ENCODE measurements at regions not wholly inside any gene's neighbourhood (a gene's known extent, or its start where the extent isn't known, plus 50 kb on each side); places are given as distances from the start of the nearest gene placed in this dataset.
"Not testable (repeated sequence)": the region's sequence is repeated elsewhere in the genome, so short reads cannot be mapped to it uniquely, and the experiment has no call there.

DNA sequence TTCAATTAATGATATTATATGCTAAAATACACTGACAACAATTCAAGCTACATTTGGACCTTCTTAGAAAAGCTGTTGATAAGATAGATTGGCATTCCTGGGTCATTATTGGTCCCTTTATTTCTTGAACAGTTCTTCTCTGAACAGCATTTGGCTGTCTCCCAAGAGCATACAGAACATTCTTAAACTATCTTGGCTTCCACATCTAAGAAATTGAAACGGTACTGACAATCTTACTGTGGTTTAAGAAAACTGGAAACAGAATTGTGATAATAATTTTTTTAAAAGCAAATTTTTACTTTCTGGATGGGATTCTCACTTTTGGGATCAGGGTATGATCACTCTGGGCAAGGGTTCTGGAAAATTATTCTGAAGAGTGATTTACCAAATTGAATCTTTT, 161.7 kb upstream of the ZNF385D start:
- Histone ChIP-seq H3K27ac (no peak overlapping the region), H3K36me3 (no peaks in the 10 kb centered on the region), H3K4me3 (no peak overlapping the region), H3K27me3 (ENCODE audit: low read depth) (no peaks in the 10 kb centered on the region), H3K9me3 (no peaks in the 10 kb centered on the region), H3K4me1 (no peaks in the 10 kb centered on the region)
- ATAC-seq (no peak), DNase-seq (no peak)
- intact Hi-C loops (cut with DNase I): no loop called here
- TF ChIP-seq CTCF (IDR thresholded peaks at IDR 0.05): no peak

GRCh38 chr3:21913791-21914190, 162.8 kb upstream of the ZNF385D start:
- intact Hi-C loops (cut with DNase I): no loop called here
- no peak overlapping the region for H3K27ac ChIP-seq
- ATAC-seq (no peak), DNase-seq (no peak)
- H3K4me3 ChIP-seq: no peak overlapping the region
- no peaks in the 10 kb centered on the region for H3K4me1 ChIP-seq
- TF ChIP-seq CTCF (IDR thresholded peaks at IDR 0.05): no peak
- H3K9me3 ChIP-seq: no peaks in the 10 kb centered on the region
- H3K27me3 ChIP-seq (ENCODE audit: low read depth): no peaks in the 10 kb centered on the region
- H3K36me3 ChIP-seq: no peaks in the 10 kb centered on the region

DNA sequence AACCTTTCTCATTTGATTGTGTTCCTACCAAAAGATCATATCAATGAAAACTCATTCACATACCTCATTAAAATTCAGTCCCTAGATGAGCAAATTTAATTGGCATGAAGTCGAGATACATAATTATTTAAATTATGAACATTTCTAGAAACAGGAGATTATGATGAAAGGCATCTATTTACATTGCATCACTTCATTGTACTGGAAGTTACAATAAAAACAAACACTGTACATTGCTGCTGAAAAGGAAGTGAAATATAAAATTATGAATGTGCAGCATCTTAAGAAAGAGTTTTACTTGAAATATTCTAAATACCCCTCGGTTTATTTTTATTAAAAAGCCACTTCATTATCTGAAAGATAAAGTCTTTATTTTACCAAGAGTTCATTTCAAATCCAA, 163.4 kb upstream of the ZNF385D start:
- no peaks in the 10 kb centered on the region for H3K4me1 ChIP-seq
- no peak for DNase-seq
- no peaks in the 10 kb centered on the region for H3K36me3 ChIP-seq
- intact Hi-C loops (cut with DNase I): no loop called here
- no peak for TF ChIP-seq CTCF (IDR thresholded peaks at IDR 0.05)
- no peaks in the 10 kb centered on the region for H3K9me3 ChIP-seq
- no peak overlapping the region for H3K4me3 ChIP-seq
- no peaks in the 10 kb centered on the region for H3K27me3 ChIP-seq (ENCODE audit: low read depth)
- no peak for ATAC-seq
- no peak overlapping the region for H3K27ac ChIP-seq

- no peaks in the 10 kb centered on the region for H3K36me3 ChIP-seq
- no peak overlapping the region for H3K27ac ChIP-seq
- TF ChIP-seq CTCF (IDR thresholded peaks at IDR 0.05): no peak
- no peaks in the 10 kb centered on the region for H3K4me1 ChIP-seq
- no peak overlapping the region for H3K4me3 ChIP-seq
- no peaks in the 10 kb centered on the region for H3K27me3 ChIP-seq (ENCODE audit: low read depth)
- DNase-seq (no peak), ATAC-seq (no peak)
- intact Hi-C loops (cut with DNase I): no loop called here
- H3K9me3 ChIP-seq: no peaks in the 10 kb centered on the region
Observed at GRCh38 chr3:21919383-21919782, 168.4 kb upstream of the ZNF385D start.

DNA sequence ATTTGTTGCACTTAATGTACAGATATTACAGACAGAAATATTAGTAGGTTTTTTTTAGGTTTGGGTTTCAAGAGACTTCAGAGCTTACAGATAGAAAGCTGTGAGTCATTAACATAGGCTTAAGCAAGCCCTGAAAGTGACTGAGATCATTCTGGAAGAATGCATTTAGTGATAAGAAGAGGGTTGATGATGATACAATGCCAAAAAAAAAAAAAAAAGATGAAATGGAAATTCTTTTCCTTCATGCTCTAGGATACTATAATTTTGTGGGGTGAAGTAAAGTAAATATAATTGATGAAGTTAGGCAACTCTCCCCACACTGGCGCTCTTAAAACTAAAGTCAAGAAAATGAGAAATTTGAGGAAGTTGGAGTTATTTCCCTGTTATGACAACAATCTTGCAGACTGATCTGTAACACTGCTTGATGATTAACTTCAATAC, 169.4 kb upstream of the ZNF385D start:
- no peaks in the 10 kb centered on the region for H3K4me1 ChIP-seq
- no peaks in the 10 kb centered on the region for H3K36me3 ChIP-seq
- ATAC-seq (no peak), DNase-seq (no peak)
- H3K4me3 ChIP-seq: no peak overlapping the region
- H3K9me3 ChIP-seq: no peaks in the 10 kb centered on the region
- intact Hi-C loops (cut with DNase I): no loop called here
- H3K27ac ChIP-seq: no peak overlapping the region
- TF ChIP-seq CTCF (IDR thresholded peaks at IDR 0.05): no peak
- H3K27me3 ChIP-seq (ENCODE audit: low read depth): no peaks in the 10 kb centered on the region

- H3K27me3 ChIP-seq (ENCODE audit: low read depth); H3K4me3 ChIP-seq; H3K27ac ChIP-seq; ATAC-seq; H3K36me3 ChIP-seq; DNase-seq; intact Hi-C loops (cut with DNase I); H3K9me3 ChIP-seq; H3K4me1 ChIP-seq: not testable (repeated sequence)
Observed at GRCh38 chr3:21923156-21923555, 172.1 kb upstream of the ZNF385D start.
